NCI-H2227 (cell line): ENCODE measurements at regions not wholly inside any gene's neighbourhood (a gene's known extent, or its start where the extent isn't known, plus 50 kb on each side); places are given as distances from the start of the nearest gene placed in this dataset.
"Not testable (repeated sequence)": the region's sequence is repeated elsewhere in the genome, so short reads cannot be mapped to it uniquely, and the experiment has no call there.

ENCODE experiments used
- DNase-seq: peaks from one replicate; lab custom pipeline; 2025; ENCODE audit not compliant: unreplicated experiment; lab: John Stamatoyannopoulos, UW

DNA sequence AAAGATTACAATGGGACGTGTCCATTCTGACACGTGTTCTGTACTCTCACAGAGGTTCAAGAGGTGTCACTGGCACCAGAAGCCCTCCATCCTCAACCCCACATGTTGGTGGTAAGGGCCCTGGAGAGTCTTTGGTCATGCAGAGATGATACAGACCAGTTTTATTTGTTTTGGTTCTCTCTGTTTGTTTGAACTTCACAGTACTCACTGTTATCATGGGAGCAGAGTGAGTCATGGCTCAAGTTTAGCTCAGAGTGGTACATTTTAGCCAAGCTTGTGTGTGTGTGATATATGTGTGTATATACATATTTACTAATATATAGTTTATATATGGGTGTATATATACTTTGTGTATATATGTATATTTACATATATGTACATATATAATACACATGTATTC, 935.6 kb downstream of the GRID1 start:
- no peak for DNase-seq

DNA sequence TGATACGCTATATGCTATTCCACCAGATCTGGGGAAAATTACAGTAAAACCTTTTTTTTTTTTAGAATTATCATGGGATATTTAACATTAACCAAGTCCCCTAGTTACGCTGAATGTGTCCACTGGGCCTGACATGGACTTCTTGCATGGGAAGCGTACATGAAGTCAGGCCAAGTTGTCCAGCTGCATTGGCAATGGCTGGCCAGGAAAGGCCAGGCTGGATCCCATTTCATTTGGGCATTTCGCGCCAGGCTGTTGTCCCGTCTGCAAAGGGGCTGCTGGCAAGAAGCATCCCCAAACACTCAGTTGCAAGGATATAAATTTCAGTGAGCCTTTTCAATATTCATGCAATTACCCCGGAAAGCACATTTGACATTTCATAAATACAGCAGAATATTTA, 933.3 kb downstream of the GRID1 start:
- no peak for DNase-seq

DNA sequence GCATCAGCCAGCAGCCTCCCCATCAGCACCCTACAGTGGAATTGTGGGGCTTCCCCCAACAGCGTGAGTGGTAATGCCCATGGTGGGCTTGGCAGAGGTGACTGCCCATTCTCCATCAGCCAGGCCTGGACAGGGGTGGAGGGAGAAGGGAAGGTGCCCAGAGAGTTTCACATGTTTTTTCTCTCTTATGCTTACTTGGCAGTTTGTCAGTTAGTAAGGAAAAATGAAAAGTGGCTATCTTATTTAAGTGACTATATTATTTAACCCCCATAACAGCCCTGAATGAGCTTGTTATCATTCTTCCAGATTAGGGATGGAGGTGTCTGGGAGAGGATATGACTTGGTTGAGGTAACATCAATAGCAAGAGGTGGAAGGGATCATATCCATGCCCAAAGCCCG, 921.7 kb downstream of the GRID1 start:
- no peak for DNase-seq

GRCh38 chr10:85445702-85446101, 920.9 kb downstream of the GRID1 start:
- DNase-seq = no peak

DNA sequence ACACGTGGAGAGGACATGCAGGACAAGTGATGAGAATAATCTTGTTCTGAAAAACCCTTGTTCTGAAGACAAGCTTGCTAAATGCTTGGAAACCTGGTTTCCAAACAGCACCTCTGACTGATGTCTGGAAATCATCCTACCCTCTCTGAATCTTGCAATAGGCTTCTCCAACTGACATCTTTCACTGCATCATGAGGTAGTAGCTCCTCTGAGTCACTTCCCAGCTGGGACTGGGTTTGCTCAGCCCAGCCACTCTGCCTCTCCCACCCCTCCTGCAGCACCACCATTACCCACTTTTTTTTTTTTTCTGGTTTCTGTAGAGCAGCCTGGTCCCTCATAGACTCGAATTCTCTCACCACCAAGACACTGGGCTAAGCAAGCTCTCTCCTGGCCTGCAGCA, 919.8 kb downstream of the GRID1 start:
- DNase-seq = no peak

- no peak for DNase-seq
Measured at GRCh38 chr10:85447690-85448089, 918.9 kb downstream of the GRID1 start.

DNA sequence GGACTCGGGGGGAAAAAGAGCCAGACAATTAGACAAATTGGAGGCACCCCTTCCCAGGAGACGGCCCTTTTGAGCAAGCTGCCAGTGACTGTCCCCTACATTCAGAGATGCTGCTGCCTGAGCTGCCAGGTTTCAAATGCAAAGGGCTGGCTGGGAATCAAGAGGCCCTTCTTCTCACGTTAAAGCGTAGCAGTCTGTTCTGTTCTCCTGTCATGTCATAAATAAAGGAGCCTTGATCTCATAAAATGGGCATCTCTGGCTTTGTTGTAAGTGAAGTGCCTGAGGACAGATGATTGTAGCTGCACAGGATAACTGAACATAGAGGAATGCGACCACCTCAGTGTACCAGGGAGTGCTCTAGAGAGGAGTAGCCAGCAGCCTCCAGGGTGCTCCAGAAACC, 917.9 kb downstream of the GRID1 start:
- no peak for DNase-seq

- DNase-seq = no peak
Measured at GRCh38 chr10:85454386-85454785, 912.2 kb downstream of the GRID1 start.

GRCh38 chr10:85457191-85457590, 909.4 kb downstream of the GRID1 start:
- no peak for DNase-seq

DNA sequence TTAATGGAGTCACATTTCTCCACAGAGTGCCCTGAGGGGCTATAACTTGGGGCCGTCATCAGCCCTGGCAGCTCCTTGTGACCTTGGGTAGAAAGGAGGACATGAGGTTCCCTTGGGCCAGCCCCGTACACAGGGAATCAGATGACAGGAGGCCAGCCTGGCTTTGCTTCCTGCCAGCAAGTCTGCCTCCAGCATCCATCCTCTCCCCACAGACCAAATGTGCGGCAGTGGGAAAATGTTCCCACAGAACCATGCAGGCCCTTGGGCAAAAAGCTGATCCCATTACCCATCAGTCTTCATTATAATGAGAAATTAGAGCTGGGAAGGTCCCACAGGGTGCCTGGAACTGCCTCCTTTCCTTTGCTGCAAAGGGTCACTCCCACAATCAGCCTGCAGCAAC, 908.3 kb downstream of the GRID1 start:
- no peak for DNase-seq

GRCh38 chr10:85459906-85460305, 906.7 kb downstream of the GRID1 start:
- no peak for DNase-seq

GRCh38 chr10:85464336-85464735, 902.3 kb downstream of the GRID1 start:
- DNase-seq = no peak

DNA sequence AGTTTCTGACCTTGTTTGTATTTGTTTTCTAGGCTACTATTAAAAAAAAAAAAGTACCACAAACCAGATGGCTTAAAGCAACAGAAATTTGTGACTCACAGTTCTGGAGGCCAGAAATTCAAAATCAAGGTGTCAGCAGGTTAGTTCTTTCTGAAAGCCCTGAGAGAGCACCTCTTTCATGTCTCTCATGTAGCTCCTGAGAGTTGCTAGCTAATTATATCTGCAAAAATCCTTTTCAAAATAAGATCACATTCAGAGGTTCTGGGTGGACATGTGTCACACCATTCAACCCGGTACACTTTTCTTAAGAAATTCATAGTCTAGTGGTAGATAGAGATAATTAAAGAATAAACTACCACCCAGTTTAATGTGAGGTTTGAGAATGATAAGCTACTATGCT, 888.6 kb downstream of the GRID1 start:
- DNase-seq = no peak

- DNase-seq = no peak
Measured at GRCh38 chr10:85490431-85490830, 876.2 kb downstream of the GRID1 start.

GRCh38 chr10:85491652-85492051, 874.9 kb downstream of the GRID1 start:
- DNase-seq = no peak

DNA sequence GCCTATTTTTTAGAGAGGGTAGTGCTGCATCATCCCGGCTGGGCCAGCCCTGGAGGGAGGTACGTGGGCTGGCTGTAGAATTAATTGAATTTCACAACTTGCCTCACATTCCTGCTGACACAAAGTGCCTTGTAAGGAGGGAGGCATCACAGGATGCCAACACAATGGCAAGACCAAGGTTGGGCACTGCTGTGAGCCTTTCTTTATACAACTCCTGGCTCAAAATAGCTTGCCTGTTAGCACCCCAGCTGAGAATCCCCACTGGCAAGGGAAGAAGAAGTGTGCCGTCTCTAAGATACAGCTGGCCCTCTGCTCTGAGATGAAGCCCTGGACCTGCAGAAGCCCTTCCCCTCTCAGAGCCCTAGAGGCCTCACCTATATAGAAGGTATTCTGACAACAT, 873.9 kb downstream of the GRID1 start:
- DNase-seq = no peak

DNA sequence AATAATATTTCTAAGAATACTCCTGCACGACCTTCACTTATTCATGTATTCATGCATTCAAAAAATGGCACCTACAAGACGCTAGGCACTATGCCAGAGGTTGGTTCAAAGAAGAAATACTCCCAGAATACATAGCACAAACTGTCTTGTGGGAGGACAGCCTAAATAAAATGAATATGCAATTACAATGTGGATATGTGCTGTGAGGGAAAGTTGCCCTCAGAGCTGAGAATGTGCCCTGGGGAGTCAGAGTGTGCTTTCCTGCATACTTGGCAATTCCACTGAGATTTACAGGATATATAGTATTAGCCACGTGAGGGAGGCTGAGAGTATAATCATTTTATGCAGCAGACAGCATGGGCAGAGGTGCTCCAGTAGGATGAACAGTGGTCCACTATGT, 872.9 kb downstream of the GRID1 start:
- no peak for DNase-seq

DNA sequence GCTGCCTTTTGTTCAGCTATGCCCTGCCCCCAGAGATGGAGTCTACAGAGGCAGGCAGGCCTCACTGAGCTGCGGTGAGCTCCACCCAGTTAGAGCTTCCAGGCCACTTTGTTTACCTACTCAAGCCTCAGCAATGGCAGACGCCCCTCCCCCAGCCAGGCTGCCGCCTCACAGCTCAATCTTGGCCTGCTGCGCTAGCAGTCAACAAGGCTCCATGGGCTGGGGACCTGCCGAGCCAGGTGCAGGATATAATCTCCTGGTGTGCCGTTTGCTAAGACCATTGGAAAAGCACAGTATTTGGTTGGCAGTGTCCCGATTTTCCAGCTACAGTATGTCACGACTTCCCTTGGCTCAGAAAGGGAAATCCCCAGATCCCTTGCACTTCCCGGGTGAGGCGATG, 862.0 kb downstream of the GRID1 start:
- DNase-seq = not testable (repeated sequence)

DNA sequence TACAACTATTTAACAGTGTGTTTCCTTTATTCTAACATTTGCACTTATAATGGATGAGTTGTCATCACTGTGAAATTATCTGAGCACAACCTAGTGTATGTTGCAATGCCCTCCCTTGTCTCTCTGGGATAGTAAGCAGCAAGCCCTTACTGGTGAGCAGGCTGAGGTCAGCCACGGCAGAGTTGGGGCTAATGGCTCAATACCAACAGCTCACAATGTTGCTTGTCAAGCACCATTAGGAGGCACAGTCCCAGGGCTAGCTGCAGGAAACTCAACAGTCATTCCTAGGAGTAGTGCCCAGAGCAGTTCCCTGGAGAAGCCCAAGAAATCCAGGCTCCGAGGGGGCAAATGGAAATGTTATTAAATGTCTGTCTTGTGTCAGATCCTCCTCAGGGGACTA, 858.4 kb downstream of the GRID1 start:
- DNase-seq = no peak

GRCh38 chr10:85510682-85511081, 855.9 kb downstream of the GRID1 start:
- DNase-seq = no peak

- DNase-seq = no peak
Measured at GRCh38 chr10:85513436-85513835, 853.2 kb downstream of the GRID1 start.

GRCh38 chr10:85515316-85515715, 851.3 kb downstream of the GRID1 start:
- DNase-seq = no peak

- DNase-seq = no peak
Measured at GRCh38 chr10:85524001-85524666, 842.5 kb downstream of the GRID1 start.
